ENCODE measurements at regions not wholly inside any gene's neighbourhood (a gene's known extent, or its start where the extent isn't known, plus 50 kb on each side); places are given as distances from the start of the nearest gene placed in this dataset.

GRCh38 chr14:53851394-53852090 is 105.1 kb downstream of the BMP4 start:
- no peak for TF ChIP-seq EZH2phosphoT487 (conservative IDR thresholded peaks at IDR 0.05; ENCODE audit: low read length)
- no peak for TF ChIP-seq CTCF (IDR thresholded peaks at IDR 0.05; ENCODE audit: insufficient read depth, low read length, poor library complexity, severe bottlenecking)
- Histone ChIP-seq H3K79me2 (ENCODE audit: insufficient read depth, low read length) (no peaks in the 10 kb centered on the region), H3F3A (ENCODE audit: insufficient read depth) (no peaks in the 10 kb centered on the region), H3K36me3 (ENCODE audit: low read length) (no peaks in the 10 kb centered on the region), H3K9me2 (replicated peaks; ENCODE audit: insufficient read depth, low read length) (no peaks in the 10 kb centered on the region), H3K27ac (ENCODE audit: low read depth, low read length) (no peak overlapping the region), H3K9me3 (ENCODE audit: insufficient read depth, low read length) (no peaks in the 10 kb centered on the region), H2AFZ (ENCODE audit: low read depth, low read length, severe bottlenecking) (no peak overlapping the region), H3K9ac (ENCODE audit: low read length) (no peak overlapping the region), H4K20me1 (ENCODE audit: low read depth, low read length) (no peaks in the 10 kb centered on the region), H3K4me3 (ENCODE audit: insufficient read depth, low read length, poor library complexity, severe bottlenecking) (no peak overlapping the region), H3K27me3 (ENCODE audit: low read length) (no peaks in the 10 kb centered on the region), H3K4me2 (ENCODE audit: low read depth, low read length, poor library complexity, severe bottlenecking) (no peak overlapping the region)

- Histone ChIP-seq H3K9me2 (replicated peaks; ENCODE audit: insufficient read depth, low read length) (no peaks in the 10 kb centered on the region), H3F3A (ENCODE audit: insufficient read depth) (no peaks in the 10 kb centered on the region), H3K9ac (ENCODE audit: low read length) (no peak overlapping the region), H3K36me3 (ENCODE audit: low read length) (no peaks in the 10 kb centered on the region), H3K9me3 (ENCODE audit: insufficient read depth, low read length) (no peaks in the 10 kb centered on the region), H4K20me1 (ENCODE audit: low read depth, low read length) (no peaks in the 10 kb centered on the region), H3K79me2 (ENCODE audit: insufficient read depth, low read length) (no peaks in the 10 kb centered on the region), H2AFZ (ENCODE audit: low read depth, low read length, severe bottlenecking) (no peak overlapping the region), H3K4me2 (ENCODE audit: low read depth, low read length, poor library complexity, severe bottlenecking) (no peak overlapping the region), H3K27ac (ENCODE audit: low read depth, low read length) (no peak overlapping the region), H3K27me3 (ENCODE audit: low read length) (no peaks in the 10 kb centered on the region), H3K4me3 (ENCODE audit: insufficient read depth, low read length, poor library complexity, severe bottlenecking) (no peak overlapping the region)
- TF ChIP-seq CTCF (IDR thresholded peaks at IDR 0.05; ENCODE audit: insufficient read depth, low read length, poor library complexity, severe bottlenecking) (no peak), EZH2phosphoT487 (conservative IDR thresholded peaks at IDR 0.05; ENCODE audit: low read length) (no peak)
These were observed 105.8 kb downstream of the BMP4 start for GRCh38 chr14:53850714-53851296.

GRCh38 chr14:53849549-53849948 is 107.1 kb downstream of the BMP4 start:
- no peak overlapping the region for H3K4me2 ChIP-seq (ENCODE audit: low read depth, low read length, poor library complexity, severe bottlenecking)
- H3K27me3 ChIP-seq (ENCODE audit: low read length) = no peaks in the 10 kb centered on the region
- H3K9me2 ChIP-seq (replicated peaks; ENCODE audit: insufficient read depth, low read length) = no peaks in the 10 kb centered on the region
- no peaks in the 10 kb centered on the region for H3K9me3 ChIP-seq (ENCODE audit: insufficient read depth, low read length)
- H2AFZ ChIP-seq (ENCODE audit: low read depth, low read length, severe bottlenecking) = no peak overlapping the region
- H3K36me3 ChIP-seq (ENCODE audit: low read length) = no peaks in the 10 kb centered on the region
- no peak overlapping the region for H3K9ac ChIP-seq (ENCODE audit: low read length)
- H3K4me3 ChIP-seq (ENCODE audit: insufficient read depth, low read length, poor library complexity, severe bottlenecking) = no peak overlapping the region
- no peaks in the 10 kb centered on the region for H3F3A ChIP-seq (ENCODE audit: insufficient read depth)
- TF ChIP-seq CTCF (IDR thresholded peaks at IDR 0.05; ENCODE audit: insufficient read depth, low read length, poor library complexity, severe bottlenecking) (no peak), EZH2phosphoT487 (conservative IDR thresholded peaks at IDR 0.05; ENCODE audit: low read length) (no peak)
- no peaks in the 10 kb centered on the region for H4K20me1 ChIP-seq (ENCODE audit: low read depth, low read length)
- H3K27ac ChIP-seq (ENCODE audit: low read depth, low read length) = no peak overlapping the region
- H3K79me2 ChIP-seq (ENCODE audit: insufficient read depth, low read length) = no peaks in the 10 kb centered on the region

Measured in SU-DHL-6 (cell line).